ENCODE measurements at regions not wholly inside any gene's neighbourhood (a gene's known extent, or its start where the extent isn't known, plus 50 kb on each side); places are given as distances from the start of the nearest gene placed in this dataset.
"Not testable (repeated sequence)": the region's sequence is repeated elsewhere in the genome, so short reads cannot be mapped to it uniquely, and the experiment has no call there.

DNA sequence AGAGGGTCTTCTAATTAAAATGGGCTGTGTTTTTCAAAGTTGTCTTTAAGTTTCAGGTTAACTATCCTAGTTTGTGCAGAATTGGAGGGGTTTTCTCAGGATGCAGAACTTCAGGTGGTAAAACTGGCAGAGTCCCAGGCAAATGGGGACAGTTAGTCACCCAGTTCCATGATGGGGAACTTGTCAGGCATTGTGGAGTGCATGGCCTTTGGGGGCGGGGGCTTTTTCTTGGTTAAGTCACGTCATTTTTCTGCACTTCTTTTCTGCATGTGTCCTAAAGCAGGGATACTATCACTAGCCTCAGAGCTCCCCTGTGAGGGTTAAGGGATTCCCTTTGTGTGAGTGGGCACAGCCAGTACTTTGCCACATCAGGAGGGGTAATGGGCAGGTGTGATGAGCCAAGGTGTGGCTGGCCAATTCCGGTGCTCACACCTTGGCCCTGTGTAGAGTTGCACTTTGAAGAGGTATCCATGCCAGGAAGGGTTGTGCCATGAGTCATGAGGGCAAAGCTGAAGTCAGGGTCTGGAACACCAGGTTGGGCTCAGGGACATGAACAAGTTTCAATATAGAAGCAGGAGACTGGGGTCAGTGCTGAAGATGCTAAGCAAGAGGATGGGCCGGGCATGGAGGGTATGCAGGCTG is 126.0 kb upstream of the RREB1 start:
- Histone ChIP-seq H3K4me1 (peaks cover 17 to 35% (median 28%) of the 10 kb centered on the region in 10 experiments), H3K9me3 (replicated peaks in 1 of 11) (no peaks in the 10 kb centered on the region), H3K27me3 (no peaks in the 10 kb centered on the region), H3K4me2 (no peak overlapping the region), H3K36me3 (no peaks in the 10 kb centered on the region), H4K20me1 (no peaks in the 10 kb centered on the region), H3K9ac (no peak overlapping the region), H3K27ac (no peak overlapping the region), H3K4me3 (no peak overlapping the region)
- TF ChIP-seq Cebpa-rat (IDR thresholded peaks at IDR 0.05), result no peak

DNA sequence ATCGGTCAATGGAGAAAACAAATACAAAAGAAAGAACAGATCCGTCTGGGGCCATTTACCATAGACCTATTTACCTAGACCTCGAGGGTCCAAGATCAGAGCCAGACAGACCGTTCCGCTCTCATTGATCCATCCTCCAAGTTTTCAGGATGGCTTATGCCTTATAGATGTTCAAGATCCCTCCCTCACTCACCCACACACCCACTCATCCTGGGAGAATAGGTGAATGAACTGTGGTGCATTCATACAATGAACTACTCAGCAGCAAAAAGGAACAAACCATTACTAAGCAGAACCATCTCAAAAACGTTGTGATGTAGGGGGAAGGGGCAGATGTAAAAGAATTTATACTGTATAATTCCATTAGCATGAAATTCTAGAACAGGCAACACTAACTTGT is 125.1 kb upstream of the RREB1 start:
- Histone ChIP-seq H3K4me3 (no peak overlapping the region), H3K27me3 (no peaks in the 10 kb centered on the region), H3K9me3 (replicated peaks in 1 of 11) (no peaks in the 10 kb centered on the region), H3K4me2 (no peak overlapping the region), H3K9ac (no peak overlapping the region), H3K27ac (no peak overlapping the region), H3K36me3 (no peaks in the 10 kb centered on the region), H3K4me1 (peaks cover 23 to 35% (median 30%) of the 10 kb centered on the region in 10 experiments), H4K20me1 (no peaks in the 10 kb centered on the region)
- no peak for TF ChIP-seq Cebpa-rat (IDR thresholded peaks at IDR 0.05)

- H3K27me3 ChIP-seq, result no peaks in the 10 kb centered on the region
- no peaks in the 10 kb centered on the region for H3K9me3 ChIP-seq (replicated peaks in 1 of 11)
- peak overlapping the region in 3 of 11 experiments; percentile 60 to 68 (median 68); a peak in 5 of 22 replicates for H3K27ac ChIP-seq
- peak overlapping the region; percentile 63 to 88 (median 77); a peak in 18 of 22 replicates for H3K4me2 ChIP-seq
- no peaks in the 10 kb centered on the region for H4K20me1 ChIP-seq
- no peak for TF ChIP-seq Cebpa-rat (IDR thresholded peaks at IDR 0.05)
- H3K4me1 ChIP-seq, result peaks cover 27 to 37% (median 33%) of the 10 kb centered on the region in 10 experiments
- H3K9ac ChIP-seq, result no peak overlapping the region
- H3K4me3 ChIP-seq, result no peak overlapping the region
- H3K36me3 ChIP-seq, result no peaks in the 10 kb centered on the region
These were observed 123.0 kb upstream of the RREB1 start for GRCh38 chr6:6984585-6985366.

- H3K36me3 ChIP-seq, result no peaks in the 10 kb centered on the region
- H3K4me3 ChIP-seq, result peak overlapping the region in 1 of 10 experiments; percentile 6; a peak in 2 of 20 replicates
- no peaks in the 10 kb centered on the region for H3K27me3 ChIP-seq
- H3K4me1 ChIP-seq, result peaks cover 27 to 37% (median 33%) of the 10 kb centered on the region in 10 experiments
- TF ChIP-seq Cebpa-rat (IDR thresholded peaks at IDR 0.05), result no peak
- peak overlapping the region in 9 of 11 experiments; percentile 3 to 73 (median 44); a peak in 13 of 22 replicates for H3K27ac ChIP-seq
- H3K9me3 ChIP-seq (replicated peaks in 1 of 11), result no peaks in the 10 kb centered on the region
- H3K9ac ChIP-seq, result peak overlapping the region in 6 of 11 experiments; percentile 10 to 63 (median 35); a peak in 8 of 22 replicates
- peak overlapping the region; percentile 63 to 88 (median 77) for H3K4me2 ChIP-seq
- H4K20me1 ChIP-seq, result no peaks in the 10 kb centered on the region
These were observed 121.4 kb upstream of the RREB1 start for GRCh38 chr6:6986344-6986743.

GRCh38 chr6:6987749-6988148 is 120.0 kb upstream of the RREB1 start:
- H3K9me3 ChIP-seq (replicated peaks in 1 of 11), result no peaks in the 10 kb centered on the region
- H3K27ac ChIP-seq, result no peak overlapping the region; a peak in 1 of 22 replicates
- H3K27me3 ChIP-seq, result no peaks in the 10 kb centered on the region
- no peak overlapping the region for H3K9ac ChIP-seq
- peak overlapping the region in 9 of 11 experiments; percentile 5 to 88 (median 77); a peak in 15 of 22 replicates for H3K4me2 ChIP-seq
- H3K4me3 ChIP-seq, result no peak overlapping the region
- H3K36me3 ChIP-seq, result no peaks in the 10 kb centered on the region
- no peaks in the 10 kb centered on the region for H4K20me1 ChIP-seq
- no peak for TF ChIP-seq Cebpa-rat (IDR thresholded peaks at IDR 0.05)
- peaks cover 27 to 37% (median 33%) of the 10 kb centered on the region in 10 experiments for H3K4me1 ChIP-seq

DNA sequence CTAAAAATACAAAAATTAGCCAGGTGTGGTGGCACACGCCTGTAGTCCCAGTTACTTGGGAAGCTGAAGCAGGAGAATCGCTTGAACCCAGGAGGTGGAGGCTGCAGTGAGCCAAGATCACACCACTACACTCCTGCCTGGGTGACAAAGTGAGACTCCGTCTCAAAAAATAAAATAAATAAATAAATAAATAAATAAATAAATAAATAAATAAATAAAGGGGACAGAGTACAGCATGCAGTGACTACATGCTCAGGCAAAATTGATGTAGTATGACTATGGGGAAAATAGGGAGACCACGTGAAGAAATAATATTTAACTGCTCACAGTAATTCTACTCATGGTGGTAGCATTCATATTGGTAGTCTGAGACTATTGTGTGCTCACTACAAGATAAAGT is 117.7 kb upstream of the RREB1 start:
- peaks cover 27 to 34% (median 31%) of the 10 kb centered on the region in 10 experiments for H3K4me1 ChIP-seq
- not testable (repeated sequence) for H3K9ac ChIP-seq; H3K27ac ChIP-seq; H3K4me3 ChIP-seq; H3K27me3 ChIP-seq; H3K4me2 ChIP-seq; H3K9me3 ChIP-seq (replicated peaks in 1 of 11); H4K20me1 ChIP-seq; H3K36me3 ChIP-seq

DNA sequence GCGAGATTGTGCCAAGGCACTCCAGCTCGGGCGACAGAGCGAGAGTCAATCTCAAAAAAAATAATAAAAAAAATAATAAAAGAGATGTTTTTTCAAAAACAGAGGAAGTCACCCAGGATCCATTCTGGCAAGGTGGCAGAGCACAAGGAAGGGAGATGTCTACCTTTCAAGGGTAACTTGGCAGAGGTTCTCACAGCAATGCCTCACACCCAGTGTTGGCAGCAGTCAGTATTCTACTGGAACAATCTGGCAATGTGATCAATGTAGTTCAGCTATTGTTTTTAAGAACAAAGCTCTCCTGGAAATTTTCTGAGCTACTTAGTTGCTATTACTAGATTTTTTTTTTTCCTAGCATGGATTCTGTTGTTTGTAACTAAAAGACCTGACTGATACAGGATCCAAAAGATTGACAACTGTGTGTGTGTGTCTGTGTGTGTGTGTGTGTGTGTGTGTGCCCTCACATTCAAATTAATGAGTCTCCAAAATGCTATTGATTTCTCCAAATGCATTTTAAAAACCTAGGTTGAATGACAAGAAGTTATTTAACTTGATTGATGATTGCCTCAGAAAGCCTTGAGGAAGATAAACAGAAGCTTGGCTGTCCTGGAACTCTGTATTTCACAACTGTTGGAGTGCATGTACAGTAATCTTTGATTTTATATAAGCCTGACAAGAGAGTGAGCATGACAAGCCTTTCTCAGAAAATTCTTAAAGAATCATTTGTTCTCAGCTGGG is 114.1 kb upstream of the RREB1 start:
- no peak for TF ChIP-seq Cebpa-rat (IDR thresholded peaks at IDR 0.05)
- no peaks in the 10 kb centered on the region for H4K20me1 ChIP-seq
- no peaks in the 10 kb centered on the region for H3K9me3 ChIP-seq (replicated peaks in 1 of 11)
- no peak overlapping the region for H3K27ac ChIP-seq
- H3K4me2 ChIP-seq, result no peak overlapping the region
- H3K36me3 ChIP-seq, result no peaks in the 10 kb centered on the region
- H3K4me3 ChIP-seq, result no peak overlapping the region
- H3K9ac ChIP-seq, result no peak overlapping the region
- H3K27me3 ChIP-seq, result no peaks in the 10 kb centered on the region
- no peaks in the 10 kb centered on the region for H3K4me1 ChIP-seq

DNA sequence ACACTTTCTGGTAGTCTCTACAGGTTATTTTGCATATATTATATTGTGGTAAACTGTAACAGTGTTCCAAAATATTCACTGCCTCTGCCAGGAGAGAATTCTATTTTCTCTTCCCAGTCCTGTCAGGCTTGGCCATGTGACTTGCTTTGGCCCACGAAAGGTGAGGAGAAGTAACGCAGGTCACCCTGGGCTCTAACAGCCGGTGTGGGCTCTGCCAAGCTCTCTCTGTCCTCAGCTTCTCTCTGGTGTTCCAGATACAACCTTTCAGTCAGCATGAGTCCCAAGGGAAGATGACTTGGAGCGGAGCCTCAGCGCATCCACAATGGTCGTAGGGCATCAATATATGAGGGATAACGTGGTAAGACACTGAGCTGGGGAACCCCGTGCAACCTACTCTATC is 113.0 kb upstream of the RREB1 start:
- no peak for TF ChIP-seq Cebpa-rat (IDR thresholded peaks at IDR 0.05)
- Histone ChIP-seq H3K9ac (no peak overlapping the region), H3K4me2 (no peak overlapping the region), H3K9me3 (replicated peaks in 1 of 11) (no peaks in the 10 kb centered on the region), H3K27ac (no peak overlapping the region), H3K27me3 (no peaks in the 10 kb centered on the region), H4K20me1 (no peaks in the 10 kb centered on the region), H3K36me3 (no peaks in the 10 kb centered on the region), H3K4me1 (no peaks in the 10 kb centered on the region), H3K4me3 (no peak overlapping the region)

- Histone ChIP-seq H3K27ac (no peak overlapping the region), H3K9me3 (replicated peaks in 1 of 11) (no peaks in the 10 kb centered on the region), H3K4me3 (no peak overlapping the region), H3K27me3 (no peaks in the 10 kb centered on the region), H3K9ac (no peak overlapping the region), H3K4me2 (no peak overlapping the region), H4K20me1 (no peaks in the 10 kb centered on the region), H3K36me3 (no peaks in the 10 kb centered on the region), H3K4me1 (no peaks in the 10 kb centered on the region)
- TF ChIP-seq Cebpa-rat (IDR thresholded peaks at IDR 0.05), result no peak
These were observed 112.4 kb upstream of the RREB1 start for GRCh38 chr6:6995328-6995727.
